H1 (cell line): ENCODE measurements at regions not wholly inside any gene's neighbourhood (a gene's known extent, or its start where the extent isn't known, plus 50 kb on each side); places are given as distances from the start of the nearest gene placed in this dataset.

Experiments used
- CTCF ChIA-PET: fragments of 300-600 bp; sonication (Branson Sonifier 250); formaldehyde crosslinking; loops from one replicate; lab custom pipeline; 2021; ENCODE audit not compliant: partially characterized antibody; lab: Charles Lee
- POLR2A ChIA-PET: fragments of 300-600 bp; sonication (Branson Sonifier 250); formaldehyde crosslinking; loops from one replicate; lab custom pipeline; 2021; ENCODE audit warnings: inconsistent platforms; ENCODE audit not compliant: partially characterized antibody; lab: Charles Lee
- DNase-seq, 2 experiments: peaks; one replicate each; pipeline versions ENCODE4 v3.0.0 to v3.0.0-alpha.2; 2010 to 2022; ENCODE audit warnings: low spot score in 2 of 2, low read depth in 1 of 2, mixed read lengths in 1 of 2
- FAIRE-seq: peaks from 2 replicates; lab custom pipeline; 2011; peaks lifted over from hg19 to GRCh38; lab: Jason Lieb, UNC
- H2AFZ ChIP-seq: 2 replicates; pipeline ENCODE4 v1.8.1; 2012; ENCODE audit warnings: low read length, inconsistent platforms
- H2AK5ac ChIP-seq: 2 replicates; pipeline ENCODE4 v1.6.1; 2013; ENCODE audit warnings: low read depth, low read length
- H2BK120ac ChIP-seq: replicated peaks from 2 replicates; pipeline ENCODE3; 2013; ENCODE audit warnings: low read depth, low read length, inconsistent platforms
- H2BK12ac ChIP-seq: 2 replicates; pipeline ENCODE4 v1.6.1; 2013; ENCODE audit warnings: low read depth, low read length
- H2BK15ac ChIP-seq: 2 replicates; pipeline ENCODE4 v1.6.1; 2013; ENCODE audit warnings: low read length
- H2BK20ac ChIP-seq: 2 replicates; pipeline ENCODE4 v1.6.1; 2013; ENCODE audit warnings: low read length
- H2BK5ac ChIP-seq: 2 replicates; pipeline ENCODE4 v1.6.1; 2013; ENCODE audit warnings: low read depth, low read length
- H3K14ac ChIP-seq: 2 replicates; pipeline ENCODE4 v1.6.1; 2013; ENCODE audit warnings: inconsistent platforms; ENCODE audit not compliant: insufficient read length
- H3K18ac ChIP-seq: 2 replicates; pipeline ENCODE4 v1.6.1; 2013; ENCODE audit warnings: low read length; ENCODE audit errors: extremely low read depth
- H3K23ac ChIP-seq: 2 replicates; pipeline ENCODE4 v1.6.1; 2013; ENCODE audit warnings: inconsistent platforms; ENCODE audit not compliant: insufficient read length
- H3K23me2 ChIP-seq: 2 replicates; pipeline ENCODE4 v1.6.1; 2013; ENCODE audit warnings: low read depth, low read length
- H3K27ac ChIP-seq: 2 replicates; pipeline ENCODE4 v1.6.1; 2011; ENCODE audit warnings: low read depth, low read length, inconsistent platforms
- H3K27me3 ChIP-seq, 4 experiments: replicated peaks in 1 of 4; 1 replicate in 1 of 4; 2 replicates in 3 of 4; pipeline versions ENCODE4 v1.6.1 to v1.8.1; 2011 to 2013; ENCODE audit warnings: low read length in 3 of 4, mild to moderate bottlenecking in 3 of 4, inconsistent platforms in 2 of 4, mixed read lengths in 2 of 4, moderate library complexity in 1 of 4; ENCODE audit not compliant: control insufficient read depth in 3 of 4, insufficient read depth in 3 of 4; ENCODE audit errors: extremely low read depth in 1 of 4
- H3K36me3 ChIP-seq, 4 experiments: 2 replicates each; pipeline versions ENCODE4 v1.6.1 to v1.8.1; 2011 to 2013; ENCODE audit warnings: mild to moderate bottlenecking in 4 of 4, low read length in 3 of 4, moderate library complexity in 2 of 4, control low read depth in 1 of 4, inconsistent platforms in 1 of 4; ENCODE audit not compliant: insufficient read depth in 4 of 4, control insufficient read depth in 2 of 4
- H3K4ac ChIP-seq: replicated peaks from 2 replicates; pipeline ENCODE3; 2013; ENCODE audit warnings: low read length, low read depth, mixed read lengths, inconsistent platforms; ENCODE audit not compliant: insufficient read length
- H3K4me1 ChIP-seq, 4 experiments: replicated peaks in 1 of 4; 1 replicate in 1 of 4; 2 replicates in 3 of 4; pipeline versions ENCODE4 v1.6.1 to v1.8.1; 2011 to 2013; ENCODE audit warnings: low read length in 3 of 4, inconsistent platforms in 2 of 4, mixed read lengths in 1 of 4; ENCODE audit not compliant: insufficient read depth in 4 of 4, control insufficient read depth in 3 of 4
- H3K4me2 ChIP-seq, 2 experiments: 2 replicates each; pipeline versions ENCODE4 v1.6.1 to v1.8.1; 2011 to 2013; ENCODE audit warnings: low read depth in 2 of 2, low read length in 2 of 2, control low read depth in 1 of 2, inconsistent platforms in 1 of 2, mild to moderate bottlenecking in 1 of 2; ENCODE audit not compliant: insufficient read depth in 1 of 2
- H3K4me3 ChIP-seq, 4 experiments: fragments of 200-600, 300-600 bp in 1 of 4; sonication (generic), shearing (Covaris generic), sonication (Bioruptor Twin) in 1 of 4; 2 replicates each; pipeline versions ENCODE4 v1.5.1 to v1.8.1; 2011 to 2016; ENCODE audit warnings: low read length in 4 of 4, low read depth in 3 of 4, control low read depth in 2 of 4, inconsistent platforms in 2 of 4, mild to moderate bottlenecking in 2 of 4, mixed read lengths in 1 of 4, moderate library complexity in 1 of 4; ENCODE audit not compliant: insufficient read depth in 2 of 4; ENCODE audit errors: extremely low read depth in 1 of 4
- H3K56ac ChIP-seq: replicated peaks from 2 replicates; pipeline ENCODE3; 2013; ENCODE audit warnings: low read depth, mild to moderate bottlenecking, mixed read lengths, low read length, inconsistent platforms; ENCODE audit not compliant: insufficient read length
- H3K79me1 ChIP-seq: 2 replicates; pipeline ENCODE4 v1.6.1; 2013; ENCODE audit warnings: low read depth, low read length, control low read depth
- H3K79me2 ChIP-seq, 2 experiments: 2 replicates each; pipeline versions ENCODE4 v1.6.1 to v1.8.1; 2012 to 2013; ENCODE audit warnings: low read length in 2 of 2, mild to moderate bottlenecking in 2 of 2, inconsistent platforms in 1 of 2; ENCODE audit not compliant: insufficient read depth in 2 of 2, control insufficient read depth in 1 of 2
- H3K9ac ChIP-seq, 4 experiments: replicated peaks in 1 of 4; 1 replicate in 1 of 4; 2 replicates in 3 of 4; pipeline versions ENCODE4 v1.6.1 to v1.8.1; 2011 to 2013; ENCODE audit warnings: low read depth in 3 of 4, low read length in 3 of 4, control low read depth in 2 of 4, mild to moderate bottlenecking in 2 of 4, moderate library complexity in 2 of 4, inconsistent platforms in 1 of 4; ENCODE audit errors: extremely low read depth in 1 of 4
- H3K9me3 ChIP-seq, 2 experiments: 2 replicates each; pipeline versions ENCODE4 v1.6.1 to v1.8.1; 2012 to 2013; ENCODE audit warnings: mild to moderate bottlenecking in 2 of 2, moderate library complexity in 2 of 2, control low read depth in 1 of 2, inconsistent platforms in 1 of 2, low read depth in 1 of 2, low read length in 1 of 2, mixed read lengths in 1 of 2; ENCODE audit not compliant: insufficient read depth in 2 of 2
- H4K20me1 ChIP-seq, 2 experiments: replicated peaks in 1 of 2; 2 replicates each; pipeline versions ENCODE3 to v1.8.1; 2011 to 2013; ENCODE audit warnings: inconsistent platforms in 2 of 2, low read length in 2 of 2, mild to moderate bottlenecking in 1 of 2; ENCODE audit not compliant: insufficient read depth in 2 of 2, control insufficient read depth in 1 of 2
- H4K5ac ChIP-seq: 2 replicates; pipeline ENCODE4 v1.6.1; 2013; ENCODE audit warnings: low read length, low read depth, mixed read lengths, inconsistent platforms; ENCODE audit not compliant: insufficient read length
- H4K8ac ChIP-seq: 2 replicates; pipeline ENCODE4 v1.8.0; 2013; ENCODE audit warnings: mild to moderate bottlenecking, moderate library complexity, low read length, inconsistent platforms; ENCODE audit not compliant: insufficient read depth; ENCODE audit errors: extremely low read depth
- H4K91ac ChIP-seq: replicated peaks from 2 replicates; pipeline ENCODE3; 2013; ENCODE audit warnings: low read length, mixed read lengths, inconsistent platforms; ENCODE audit not compliant: insufficient read length
- KDM4A ChIP-seq: IDR thresholded peaks from one replicate; pipeline ENCODE4 v1.7.1; 2012; ENCODE audit warnings: low read depth, mild to moderate bottlenecking, moderate library complexity, low read length, inconsistent platforms; ENCODE audit not compliant: severe bottlenecking
- WGBS, 2 experiments: shearing (Covaris generic) in 1 of 2; methylation state at CpG; one replicate each; pipeline versions ENCODE4 v1.1.6 to v1.1.7; 2013 to 2015; ENCODE audit warnings: low lambda C conversion rate in 2 of 2, mixed read lengths in 2 of 2, inconsistent platforms in 1 of 2, low coverage in 1 of 2, missing lambda C conversion rate in 1 of 2; ENCODE audit not compliant: insufficient replicate concordance in 2 of 2, insufficient coverage in 1 of 2, insufficient read length in 1 of 2; ENCODE audit errors: extremely low coverage in 1 of 2, missing lambda C conversion rate in 1 of 2; 5-methylcytosine and 5-hydroxymethylcytosine counted together

DNA sequence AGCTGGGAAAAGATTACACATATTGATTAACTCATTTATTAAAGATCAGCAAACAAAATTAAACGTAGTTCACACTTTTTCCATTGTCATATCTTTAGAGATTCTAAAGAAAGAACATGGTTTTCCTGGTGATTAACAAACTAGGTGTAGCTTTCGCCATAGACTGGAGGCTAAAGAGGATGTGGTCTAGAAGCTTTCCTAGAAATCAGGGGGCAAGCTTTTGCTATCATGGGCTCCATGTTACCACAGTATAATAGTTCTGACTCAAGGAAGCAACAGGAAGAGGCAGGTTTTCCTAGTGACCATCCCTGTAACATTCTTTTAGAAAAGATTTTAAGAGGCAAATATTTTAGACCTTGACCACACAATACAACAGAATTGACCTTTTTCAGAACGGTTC lies 232.7 kb downstream of the METTL4 start:
- no peak overlapping the region for H3K27ac ChIP-seq
- H3K36me3 ChIP-seq = no peaks in the 10 kb centered on the region
- ChIA-PET POLR2A (no interaction called here), CTCF (interaction anchor here (1.9 to 6.7 kb wide), 3 partner anchors 45 to 204 kb away, joined by 5 to 53 read pairs (median 6); no protein-coding TSS in a partner anchor)
- no peaks in the 10 kb centered on the region for H3K4me1 ChIP-seq
- H4K20me1 ChIP-seq = no peaks in the 10 kb centered on the region
- no peaks in the 10 kb centered on the region; a peak in 1 of 4 replicates for H3K79me2 ChIP-seq
- H2AFZ ChIP-seq = no peak overlapping the region
- H4K5ac ChIP-seq = no peak overlapping the region
- H3K23me2 ChIP-seq = no peaks in the 10 kb centered on the region
- FAIRE-seq (no peak), DNase-seq (no peak)
- H3K18ac ChIP-seq = no peak overlapping the region
- H4K8ac ChIP-seq = no peak overlapping the region
- H3K23ac ChIP-seq = no peak overlapping the region
- no peak overlapping the region for H3K4ac ChIP-seq
- no peak overlapping the region for H3K9ac ChIP-seq
- H2BK5ac ChIP-seq = no peak overlapping the region
- H3K4me2 ChIP-seq = no peak overlapping the region
- 90% methylated on average over 3 of the region's 3 CpGs; no CpG with 5 or more reads in 1 of the 2 experiments for WGBS, 2 experiments
- no peak overlapping the region for H2AK5ac ChIP-seq
- no peak overlapping the region for H2BK20ac ChIP-seq
- no peaks in the 10 kb centered on the region; a peak in 1 of 4 replicates for H3K9me3 ChIP-seq
- H2BK12ac ChIP-seq = no peak overlapping the region
- TF ChIP-seq KDM4A = no peak
- H3K14ac ChIP-seq = no peak overlapping the region
- H2BK15ac ChIP-seq = no peak overlapping the region
- no peaks in the 10 kb centered on the region for H3K27me3 ChIP-seq
- H4K91ac ChIP-seq = no peak overlapping the region
- no peak overlapping the region for H2BK120ac ChIP-seq
- no peak overlapping the region for H3K56ac ChIP-seq
- no peak overlapping the region for H3K4me3 ChIP-seq
- no peaks in the 10 kb centered on the region for H3K79me1 ChIP-seq
